ENCODE measurements at regions not wholly inside any gene's neighbourhood (a gene's known extent, or its start where the extent isn't known, plus 50 kb on each side); places are given as distances from the start of the nearest gene placed in this dataset.

- TF ChIP-seq EZH2 (IDR thresholded peaks at IDR 0.05) (no peak), POLR2AphosphoS5 (IDR thresholded peaks at IDR 0.05; ENCODE audit: borderline replicate concordance, low read depth, low read length) (no peak)
Observed at GRCh38 chr1:163970151-163970550, 588.8 kb upstream of the PBX1 start.
